GM21825 (cell line): ENCODE measurements at regions not wholly inside any gene's neighbourhood (a gene's known extent, or its start where the extent isn't known, plus 50 kb on each side); places are given as distances from the start of the nearest gene placed in this dataset.
"Not testable (repeated sequence)": the region's sequence is repeated elsewhere in the genome, so short reads cannot be mapped to it uniquely, and the experiment has no call there.

ENCODE experiments used
- ATAC-seq: cut with Tn5 transposase; IDR thresholded peaks from one replicate; pipeline ENCODE4 v1.9.1; 2021; ENCODE audit warnings: mild to moderate bottlenecking, moderate library complexity; ENCODE audit not compliant: unreplicated experiment

- ATAC-seq = no peak
These were observed 985.6 kb downstream of the SLITRK5 start for GRCh38 chr13:88656751-88657150.

- ATAC-seq = no peak
These were observed 999.3 kb downstream of the SLITRK5 start for GRCh38 chr13:88670509-88670908.

- ATAC-seq = no peak
These were observed 1003.7 kb downstream of the SLITRK5 start for GRCh38 chr13:88674841-88675240.

DNA sequence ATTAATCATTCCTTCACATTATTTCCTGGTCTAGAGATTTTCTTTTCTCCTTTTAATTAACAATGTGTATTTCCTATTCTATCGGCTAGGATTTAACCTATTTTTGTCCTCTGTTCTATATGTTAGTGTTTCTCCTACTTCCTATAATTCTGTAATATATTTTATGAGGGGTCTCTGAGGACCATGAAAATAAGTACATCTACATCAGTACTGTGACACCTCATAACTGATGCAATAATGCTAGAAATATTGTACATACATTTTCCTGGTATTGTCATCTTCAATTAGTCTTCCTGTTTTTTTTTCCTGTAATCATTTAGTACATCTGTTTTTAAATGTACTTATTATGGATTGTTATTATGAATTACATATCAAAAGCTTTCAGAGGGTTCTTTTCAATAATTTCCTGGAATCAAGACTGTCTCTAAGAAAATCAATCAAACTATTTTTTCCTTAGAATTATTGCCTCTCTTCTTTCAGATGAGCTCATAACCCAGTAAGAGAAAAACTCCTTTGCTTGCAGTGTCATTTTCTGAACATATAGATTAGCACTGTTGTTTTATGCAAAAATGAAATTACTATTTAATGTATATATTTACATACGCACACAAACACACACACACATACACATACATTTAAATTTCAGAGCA lies 1004.3 kb downstream of the SLITRK5 start:
- ATAC-seq = no peak

DNA sequence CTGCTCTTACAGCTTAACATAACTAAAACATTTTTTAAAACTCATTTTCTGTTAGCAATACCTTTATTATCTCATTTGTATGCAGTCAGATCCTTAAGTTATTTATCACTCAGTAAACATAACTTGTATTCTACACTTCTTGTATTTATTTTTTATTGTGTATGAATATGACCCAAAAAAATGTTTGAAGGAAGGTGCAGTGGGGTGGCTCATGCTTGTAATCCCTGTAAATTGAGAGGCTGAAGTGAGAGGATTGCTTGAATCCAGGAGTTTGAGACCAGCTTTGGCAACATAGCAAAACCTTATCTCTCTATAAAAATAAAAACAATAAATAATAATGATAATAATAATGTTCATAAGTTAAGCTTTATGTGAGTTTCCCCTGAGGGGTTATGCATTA lies 1004.8 kb downstream of the SLITRK5 start:
- no peak for ATAC-seq

GRCh38 chr13:88685459-88685858 lies 1014.3 kb downstream of the SLITRK5 start:
- ATAC-seq = no peak

DNA sequence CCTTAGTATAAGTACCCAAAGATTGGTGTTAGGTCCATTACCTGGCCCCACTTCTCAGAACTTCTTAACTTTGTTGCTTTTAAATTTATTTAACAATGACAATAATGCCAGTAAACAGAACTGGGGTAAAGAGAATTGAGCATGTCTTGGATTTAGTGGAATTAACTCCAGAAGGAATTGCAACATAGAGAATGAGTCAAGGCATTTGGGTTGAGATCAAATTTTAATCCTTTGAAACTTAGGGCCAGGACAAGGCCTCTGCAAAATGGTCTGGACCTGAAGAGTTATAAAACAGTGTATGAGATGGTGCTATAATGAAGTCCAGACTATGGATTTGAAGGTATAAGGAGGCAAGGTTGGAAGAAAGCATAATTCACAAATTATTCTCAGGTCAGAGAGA lies 1030.4 kb downstream of the SLITRK5 start:
- no peak for ATAC-seq

- no peak for ATAC-seq
These were observed 1033.6 kb downstream of the SLITRK5 start for GRCh38 chr13:88704600-88705275.

DNA sequence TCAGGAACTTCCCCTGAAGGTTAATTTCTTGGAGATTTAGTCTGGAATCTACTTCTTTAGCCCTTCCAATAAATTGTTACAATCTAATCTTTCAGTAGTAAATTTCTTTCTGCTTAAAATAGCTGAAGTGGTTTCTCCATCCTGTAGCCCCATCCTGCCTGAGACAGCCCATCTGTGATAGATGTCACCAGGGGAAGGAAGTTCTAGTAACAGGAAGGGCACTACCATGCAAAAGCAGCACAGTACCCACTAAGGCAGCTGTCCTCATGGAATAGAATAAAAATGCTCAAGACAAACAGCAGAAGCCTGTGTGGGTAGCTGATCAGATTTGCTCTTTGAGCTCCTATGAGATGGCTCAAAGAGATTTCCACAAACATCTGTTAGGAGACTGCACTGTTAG lies 1036.5 kb downstream of the SLITRK5 start:
- no peak for ATAC-seq

GRCh38 chr13:88717946-88718345 lies 1046.8 kb downstream of the SLITRK5 start:
- no peak for ATAC-seq

GRCh38 chr13:88718781-88719180 lies 1047.6 kb downstream of the SLITRK5 start:
- no peak for ATAC-seq

- no peak for ATAC-seq
These were observed 1054.9 kb downstream of the SLITRK5 start for GRCh38 chr13:88726075-88726474.

- ATAC-seq = not testable (repeated sequence)
These were observed 1056.1 kb downstream of the SLITRK5 start for GRCh38 chr13:88727236-88727635.

DNA sequence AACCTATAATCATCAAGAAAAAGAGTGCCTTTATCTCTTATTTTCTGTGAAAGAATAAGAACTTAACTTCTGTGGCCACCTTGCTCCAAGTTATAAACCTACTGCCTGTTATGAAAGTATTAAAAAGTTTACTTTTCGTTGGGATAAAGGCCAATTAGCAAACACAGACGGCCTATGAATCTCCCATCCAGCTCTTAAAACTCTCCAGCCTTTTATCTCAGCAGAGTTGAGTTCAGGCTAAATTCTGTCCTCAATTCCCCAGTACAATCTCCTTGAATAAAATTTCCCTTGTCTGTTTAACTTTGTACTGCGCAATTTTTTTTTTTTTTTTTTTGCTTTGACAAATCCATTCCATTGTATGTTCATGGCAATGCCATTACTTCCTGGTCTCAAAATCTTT lies 1058.4 kb downstream of the SLITRK5 start:
- no peak for ATAC-seq

DNA sequence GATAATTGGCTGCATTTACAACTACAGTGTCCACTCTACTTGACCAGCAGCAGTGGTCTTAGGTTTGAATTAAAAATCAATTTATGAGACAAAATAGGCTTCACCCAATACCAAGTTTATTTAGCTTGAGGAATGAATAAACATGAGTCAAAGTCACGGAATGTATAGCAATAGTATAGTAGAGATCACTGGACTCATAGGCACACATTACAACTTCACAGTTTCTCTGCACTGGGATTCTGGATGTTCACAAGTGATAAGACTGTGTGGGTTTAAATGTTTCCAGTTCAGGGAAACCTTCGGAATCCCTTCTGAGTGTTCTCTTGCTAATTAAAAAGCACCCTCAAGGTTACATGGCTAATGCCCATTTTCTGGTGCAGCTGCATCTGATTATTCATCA lies 1064.9 kb downstream of the SLITRK5 start:
- ATAC-seq = no peak

DNA sequence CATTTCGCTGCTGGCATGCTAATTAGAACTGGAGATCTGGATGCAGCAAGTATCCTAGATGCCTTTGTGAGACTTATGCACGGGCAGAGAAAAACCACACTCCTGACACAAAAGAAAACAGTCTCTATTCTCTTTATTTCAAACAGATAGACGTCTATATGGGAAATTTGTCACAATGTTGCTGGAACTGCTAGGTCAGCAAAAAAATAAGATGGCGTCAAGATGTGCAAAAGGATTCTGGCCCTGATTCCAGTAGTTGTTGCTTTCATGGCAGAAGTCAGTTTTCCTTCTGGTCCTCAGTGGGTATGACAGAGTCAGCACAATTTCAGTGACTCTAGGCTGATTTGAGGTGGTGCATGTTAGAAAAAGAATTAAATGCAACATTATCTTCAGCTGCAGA lies 1068.0 kb downstream of the SLITRK5 start:
- ATAC-seq = no peak

DNA sequence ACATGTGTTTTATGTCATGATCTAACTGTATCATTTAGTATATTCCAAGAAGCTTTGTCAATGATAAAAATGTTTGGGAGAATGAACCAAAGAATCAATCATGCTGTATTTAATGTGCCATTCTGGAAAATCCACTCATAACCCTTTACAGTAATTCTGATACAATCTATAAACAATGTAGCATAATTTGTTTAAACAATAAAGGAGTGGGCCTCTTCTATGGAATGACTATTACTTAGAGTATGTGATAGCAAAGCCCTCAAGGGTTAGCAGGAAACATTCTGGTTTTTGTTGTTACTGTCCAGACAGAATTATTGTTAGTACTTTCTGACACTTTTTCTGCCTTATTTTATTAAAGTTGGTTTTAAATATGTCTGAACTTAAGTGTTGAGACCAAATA lies 1073.1 kb downstream of the SLITRK5 start:
- no peak for ATAC-seq

- no peak for ATAC-seq
These were observed 1073.8 kb downstream of the SLITRK5 start for GRCh38 chr13:88745011-88745410.

DNA sequence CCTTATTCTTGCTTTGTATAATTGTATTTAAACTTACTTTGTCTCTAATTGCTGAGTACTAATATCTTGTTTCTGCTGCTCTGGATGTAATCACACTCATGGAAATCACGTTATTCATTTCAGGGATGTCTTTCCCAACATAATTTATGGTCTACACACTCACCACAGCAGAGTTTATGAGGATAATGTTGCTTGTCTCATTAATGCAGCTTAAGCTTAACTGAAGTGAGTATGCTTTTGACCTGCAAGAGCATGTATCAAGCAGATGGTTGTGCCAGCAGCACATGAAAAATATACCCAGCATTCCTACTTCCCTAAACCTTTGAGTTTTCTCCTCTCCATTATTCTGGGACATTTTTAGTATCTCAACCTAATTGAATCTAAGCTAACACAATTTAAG lies 1080.9 kb downstream of the SLITRK5 start:
- ATAC-seq = no peak

GRCh38 chr13:88754141-88754540 lies 1083.0 kb downstream of the SLITRK5 start:
- no peak for ATAC-seq

- no peak for ATAC-seq
These were observed 1090.0 kb downstream of the SLITRK5 start for GRCh38 chr13:88761145-88761544.

GRCh38 chr13:88764103-88764502 lies 1092.9 kb downstream of the SLITRK5 start:
- ATAC-seq = no peak

- no peak for ATAC-seq
These were observed 1129.3 kb downstream of the SLITRK5 start for GRCh38 chr13:88800505-88800904.
